ENCODE measurements at regions not wholly inside any gene's neighbourhood (a gene's known extent, or its start where the extent isn't known, plus 50 kb on each side); places are given as distances from the start of the nearest gene placed in this dataset.

- no peak for DNase-seq
These were observed 321.6 kb upstream of the HS6ST1 start for GRCh38 chr2:128640166-128640844.

- no peak for DNase-seq
These were observed 322.2 kb upstream of the HS6ST1 start for GRCh38 chr2:128640845-128641360.

- no peak for DNase-seq
These were observed 322.9 kb upstream of the HS6ST1 start for GRCh38 chr2:128641421-128642080.

GRCh38 chr2:128642316-128642715 is 323.6 kb upstream of the HS6ST1 start:
- DNase-seq = no peak

- DNase-seq = no peak
These were observed 324.2 kb upstream of the HS6ST1 start for GRCh38 chr2:128642821-128643220.

GRCh38 chr2:128643221-128644065 is 324.8 kb upstream of the HS6ST1 start:
- DNase-seq = no peak

- DNase-seq = no peak
These were observed 325.5 kb upstream of the HS6ST1 start for GRCh38 chr2:128644156-128644555.

- DNase-seq = no peak
These were observed 326.1 kb upstream of the HS6ST1 start for GRCh38 chr2:128644718-128645256.

- DNase-seq = no peak
These were observed 327.0 kb upstream of the HS6ST1 start for GRCh38 chr2:128645631-128646030.

- DNase-seq = no peak
These were observed 327.4 kb upstream of the HS6ST1 start for GRCh38 chr2:128646091-128646490.

GRCh38 chr2:128646691-128647090 is 328.0 kb upstream of the HS6ST1 start:
- no peak for DNase-seq

- no peak for DNase-seq
These were observed 332.3 kb upstream of the HS6ST1 start for GRCh38 chr2:128651000-128651399.

GRCh38 chr2:128654408-128654807 is 335.7 kb upstream of the HS6ST1 start:
- DNase-seq = peak; percentile 94

- no peak for DNase-seq
These were observed 342.2 kb upstream of the HS6ST1 start for GRCh38 chr2:128660836-128661235.

GRCh38 chr2:128661311-128661710 is 342.6 kb upstream of the HS6ST1 start:
- no peak for DNase-seq

GRCh38 chr2:128662051-128662471 is 343.4 kb upstream of the HS6ST1 start:
- DNase-seq = peak; percentile 65

GRCh38 chr2:128663371-128664050 is 344.8 kb upstream of the HS6ST1 start:
- no peak for DNase-seq

GRCh38 chr2:128664499-128664971 is 345.9 kb upstream of the HS6ST1 start:
- DNase-seq = peak; percentile 16

- DNase-seq = no peak
These were observed 346.4 kb upstream of the HS6ST1 start for GRCh38 chr2:128665113-128665512.

GRCh38 chr2:128666596-128666995 is 347.9 kb upstream of the HS6ST1 start:
- no peak for DNase-seq

- no peak for DNase-seq
These were observed 348.7 kb upstream of the HS6ST1 start for GRCh38 chr2:128667391-128667790.

- no peak for DNase-seq
These were observed 350.3 kb upstream of the HS6ST1 start for GRCh38 chr2:128668946-128669345.

Measured in GDM1 (cell line).